Right lobe of liver (tissue), 6 donors: ENCODE measurements at regions not wholly inside any gene's neighbourhood (a gene's known extent, or its start where the extent isn't known, plus 50 kb on each side); places are given as distances from the start of the nearest gene placed in this dataset.

Experiments used
- ATAC-seq, 4 donors: fragments of 200-7000 bp; cut with Tn5 transposase; one replicate each; pipeline ENCODE4 v1.9.1; 2020; ENCODE audit warnings: mild to moderate bottlenecking in 4 of 4, moderate library complexity in 4 of 4
- DNase-seq, 3 donors: peaks; one replicate each; pipeline ENCODE4 v3.0.0-alpha.2; 2020
- H3K27ac ChIP-seq, 3 donors: fragments of 200-600 bp; one replicate each; pipeline ENCODE4 v1.8.0; 2022
- H3K27me3 ChIP-seq, 2 donors: fragments of 200-600 bp; one replicate each; pipeline ENCODE4 v1.8.0; 2022
- H3K36me3 ChIP-seq, 4 donors: fragments of 200-600 bp; sonication (generic) in 1 of 4; one replicate each; pipeline versions ENCODE4 v1.5.1 to v1.8.0; 2017 to 2022; ENCODE audit warnings: control low read depth in 1 of 4
- H3K4me1 ChIP-seq, 4 donors: fragments of 200-600 bp; sonication (generic) in 1 of 4; one replicate each; pipeline versions ENCODE4 v1.5.1 to v1.8.0; 2017 to 2022; ENCODE audit warnings: control low read depth in 1 of 4
- H3K4me3 ChIP-seq, 3 donors: fragments of 200-600 bp; one replicate each; pipeline ENCODE4 v1.8.0; 2022
- H3K9me3 ChIP-seq, 4 donors: fragments of 200-600 bp; sonication (generic) in 1 of 4; one replicate each; pipeline versions ENCODE4 v1.5.1 to v1.8.0; 2017 to 2022; ENCODE audit warnings: control low read depth in 1 of 4
- POLR2A ChIP-seq: fragments of 450-650 bp; IDR thresholded peaks from one replicate; pipeline ENCODE4 v1.6.1; 2017; ENCODE audit warnings: antibody characterized with exemption, mild to moderate bottlenecking
- WGBS: methylation state at CpG from one replicate; pipeline ENCODE4 v1.1.6; 2018; ENCODE audit warnings: low coverage, low lambda C conversion rate; ENCODE audit not compliant: insufficient coverage; ENCODE audit errors: missing lambda C conversion rate; 5-methylcytosine and 5-hydroxymethylcytosine counted together
- intact Hi-C, 2 donors: fragments of 100-400 bp; cut with DNase I; formaldehyde crosslinking; loops; one replicate each; pipeline versions ENCODE4 v1.11.2 to v1.14.1; 2022
- TF ChIP-seq, protein P1 (sequence below), 4 donors: fragments of 200-600 bp in 3 of 4; fragments of 450-650 bp in 1 of 4; IDR thresholded peaks; one replicate each; pipeline versions ENCODE4 v1.5.1 to v1.8.0; 2016 to 2022; ENCODE audit warnings: antibody characterized with exemption in 4 of 4, mild to moderate bottlenecking in 2 of 4
- donor health status: DM: no; HTN: yes; CAD: no.
- donor health status: DM: no; HTN: no; CAD: no.
- donor health status: DM: no; HTN: no; CAD: no.
- donor health status: DM: no; HTN: yes; CAD: no.
- donor health status: DM: no; HTN: yes; CAD: no.

- DNase-seq (no peak), ATAC-seq (no peak)
- Histone ChIP-seq H3K27ac (no peak overlapping the region), H3K4me1 (no peaks in the 10 kb centered on the region), H3K27me3 (no peaks in the 10 kb centered on the region), H3K36me3 (no peaks in the 10 kb centered on the region), H3K4me3 (no peak overlapping the region), H3K9me3 (no peaks in the 10 kb centered on the region)
- WGBS: 35% methylated on average over 4 of the region's 4 CpGs
- intact Hi-C loops: no loop called here
- TF ChIP-seq, protein P1, sequence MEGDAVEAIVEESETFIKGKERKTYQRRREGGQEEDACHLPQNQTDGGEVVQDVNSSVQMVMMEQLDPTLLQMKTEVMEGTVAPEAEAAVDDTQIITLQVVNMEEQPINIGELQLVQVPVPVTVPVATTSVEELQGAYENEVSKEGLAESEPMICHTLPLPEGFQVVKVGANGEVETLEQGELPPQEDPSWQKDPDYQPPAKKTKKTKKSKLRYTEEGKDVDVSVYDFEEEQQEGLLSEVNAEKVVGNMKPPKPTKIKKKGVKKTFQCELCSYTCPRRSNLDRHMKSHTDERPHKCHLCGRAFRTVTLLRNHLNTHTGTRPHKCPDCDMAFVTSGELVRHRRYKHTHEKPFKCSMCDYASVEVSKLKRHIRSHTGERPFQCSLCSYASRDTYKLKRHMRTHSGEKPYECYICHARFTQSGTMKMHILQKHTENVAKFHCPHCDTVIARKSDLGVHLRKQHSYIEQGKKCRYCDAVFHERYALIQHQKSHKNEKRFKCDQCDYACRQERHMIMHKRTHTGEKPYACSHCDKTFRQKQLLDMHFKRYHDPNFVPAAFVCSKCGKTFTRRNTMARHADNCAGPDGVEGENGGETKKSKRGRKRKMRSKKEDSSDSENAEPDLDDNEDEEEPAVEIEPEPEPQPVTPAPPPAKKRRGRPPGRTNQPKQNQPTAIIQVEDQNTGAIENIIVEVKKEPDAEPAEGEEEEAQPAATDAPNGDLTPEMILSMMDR (IDR thresholded peaks at IDR 0.05): no peak
- no peak for TF ChIP-seq POLR2A
Measured at GRCh38 chr2:18500333-18500732, 60.1 kb downstream of the RDH14 start.

DNA sequence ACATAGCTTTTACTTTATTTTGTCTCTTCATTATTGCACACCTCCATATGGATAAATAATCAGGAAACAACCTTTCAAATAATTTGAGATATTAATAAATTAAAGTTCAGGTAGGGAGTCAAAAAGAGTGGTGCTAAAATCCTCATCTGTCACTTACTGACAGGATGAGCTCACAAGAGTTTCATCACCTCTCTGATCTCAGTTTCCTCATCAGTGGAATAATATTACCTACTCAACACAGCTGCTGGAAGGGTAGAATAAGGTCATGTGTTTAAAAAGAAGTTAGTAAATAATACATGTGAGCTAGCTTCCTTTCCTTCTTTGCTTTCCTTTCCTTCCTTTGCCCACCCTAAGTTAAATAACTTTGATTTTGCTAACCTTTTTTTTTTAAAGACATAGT, 61.9 kb downstream of the RDH14 start:
- DNase-seq (no peak), ATAC-seq (no peak)
- Histone ChIP-seq H3K9me3 (no peaks in the 10 kb centered on the region), H3K27ac (no peak overlapping the region), H3K4me3 (no peak overlapping the region), H3K4me1 (no peaks in the 10 kb centered on the region), H3K27me3 (no peaks in the 10 kb centered on the region), H3K36me3 (no peaks in the 10 kb centered on the region)
- TF ChIP-seq, protein P1 (IDR thresholded peaks at IDR 0.05): no peak
- TF ChIP-seq POLR2A: no peak
- intact Hi-C loops: no loop called here

GRCh38 chr2:18496516-18496915, 63.9 kb downstream of the RDH14 start:
- intact Hi-C loops: no loop called here
- no peak for ATAC-seq
- 52% methylated on average over 4 of the region's 4 CpGs for WGBS
- Histone ChIP-seq H3K36me3 (no peaks in the 10 kb centered on the region), H3K27ac (no peak overlapping the region), H3K4me1 (no peaks in the 10 kb centered on the region), H3K4me3 (no peak overlapping the region), H3K27me3 (no peaks in the 10 kb centered on the region), H3K9me3 (no peaks in the 10 kb centered on the region)
- no peak for DNase-seq
- TF ChIP-seq, protein P1 (IDR thresholded peaks at IDR 0.05): no peak
- TF ChIP-seq POLR2A: no peak

DNA sequence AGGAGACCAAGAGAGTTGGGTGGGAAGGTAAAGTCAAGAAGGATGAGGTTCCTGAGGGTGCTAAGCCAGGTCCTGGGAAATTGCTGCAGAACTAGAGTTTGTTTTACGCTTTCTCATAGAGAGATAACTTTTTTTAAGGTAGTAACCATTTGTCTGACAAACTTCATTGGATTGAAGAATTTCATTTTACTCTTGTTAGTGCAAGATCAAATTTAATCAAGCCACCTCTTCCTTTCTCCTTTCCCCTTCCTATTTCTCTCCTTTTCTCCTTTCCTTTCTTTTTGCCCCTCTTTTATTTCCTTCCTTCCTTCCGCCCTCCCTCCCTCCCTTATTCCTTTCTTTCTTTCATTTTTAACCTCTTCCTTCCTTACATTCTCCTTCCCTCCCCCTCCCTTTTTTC, 65.4 kb downstream of the RDH14 start:
- ATAC-seq (no peak), DNase-seq (no peak)
- H3K36me3 ChIP-seq: no peaks in the 10 kb centered on the region
- no peaks in the 10 kb centered on the region for H3K27me3 ChIP-seq
- no peaks in the 10 kb centered on the region for H3K9me3 ChIP-seq
- no peak overlapping the region for H3K27ac ChIP-seq
- H3K4me3 ChIP-seq: no peak overlapping the region
- no peaks in the 10 kb centered on the region for H3K4me1 ChIP-seq
- TF ChIP-seq, protein P1 (IDR thresholded peaks at IDR 0.05): no peak
- TF ChIP-seq POLR2A: no peak
- WGBS: 50% methylated on average over 2 of the region's 2 CpGs
- intact Hi-C loops: no loop called here

GRCh38 chr2:18492721-18493120, 67.7 kb downstream of the RDH14 start:
- intact Hi-C loops: no loop called here
- no peak for DNase-seq
- no peak for ATAC-seq
- Histone ChIP-seq H3K36me3 (no peaks in the 10 kb centered on the region), H3K27me3 (no peaks in the 10 kb centered on the region), H3K4me1 (no peaks in the 10 kb centered on the region), H3K27ac (no peak overlapping the region), H3K4me3 (no peak overlapping the region), H3K9me3 (no peaks in the 10 kb centered on the region)
- 32% methylated on average over 2 of the region's 2 CpGs for WGBS
- TF ChIP-seq POLR2A: no peak
- TF ChIP-seq, protein P1 (IDR thresholded peaks at IDR 0.05): no peak
